Heart left ventricle (tissue), 13 donors: ENCODE measurements at regions not wholly inside any gene's neighbourhood (a gene's known extent, or its start where the extent isn't known, plus 50 kb on each side); places are given as distances from the start of the nearest gene placed in this dataset.

ENCODE experiments used
- POLR2A ChIP-seq, 2 donors: fragments of 450-650 bp; IDR thresholded peaks; one replicate each; pipeline ENCODE4 v1.6.1; 2017; ENCODE audit warnings: antibody characterized with exemption in 2 of 2, mild to moderate bottlenecking in 2 of 2, moderate library complexity in 2 of 2
- TF ChIP-seq, protein P1 (sequence below), 12 donors: fragments of 200-600 bp; sonication (generic) in 4 of 12; IDR thresholded peaks; one replicate each; pipeline versions ENCODE4 v1.5.0 to v1.8.0; 2018 to 2022; ENCODE audit warnings: antibody characterized with exemption in 12 of 12, mild to moderate bottlenecking in 5 of 12
- donor health status: ischemic (EF 13 %, LVEDD 7.1; RV severe dilation, severe dysfunction).
- donor health status: DM: no; HTN: yes; CAD: no.
- donor health status: DM: no; HTN: no; CAD: no.
- donor health status: ischemic (EF 25% LVEDD 6.9; RV normal size, moderate dysfunction).
- donor health status: ischemic (EF 25% LVEDD 5.7; RV mildly dilated, moderate dysfunction).
- donor health status: ischemic (EF 35%, LVEDD 5.7; RV mildly dilated, moderate dysfunction).
- donor health status: nonischemic (EF 11% LVEDD 7.7; RV severe dilation, severe dysfunction).
- donor health status: DM: yes; HTN: yes; CAD: no.
- donor health status: PGD.
- donor health status: ischemic (EF 29% LVEDD 5.4; RV normal size, mild dysfunction).
- donor health status: nonischemic (EF 23%, LVEDD 6.1; RV moderate dilation, normal function).

DNA sequence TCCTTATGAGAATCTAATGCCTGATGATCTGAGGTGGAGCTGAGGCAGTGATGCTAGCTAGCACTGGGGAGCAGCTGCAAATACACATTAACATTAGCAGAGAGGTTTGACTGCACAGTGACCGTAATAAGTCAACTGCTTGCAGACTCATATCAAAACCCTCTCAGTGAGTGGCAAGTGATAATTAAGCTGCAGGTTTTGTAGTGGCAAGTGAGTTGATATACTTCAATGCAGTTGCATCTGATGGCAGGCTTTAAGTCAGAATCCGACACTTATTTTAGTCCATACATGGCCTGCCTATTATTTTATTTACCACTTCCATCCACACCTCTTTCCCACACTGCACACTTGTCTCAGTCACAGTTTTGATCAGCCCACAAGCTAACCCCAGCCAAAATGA lies 209.2 kb upstream of the IRS2 start:
- TF ChIP-seq, protein P1, sequence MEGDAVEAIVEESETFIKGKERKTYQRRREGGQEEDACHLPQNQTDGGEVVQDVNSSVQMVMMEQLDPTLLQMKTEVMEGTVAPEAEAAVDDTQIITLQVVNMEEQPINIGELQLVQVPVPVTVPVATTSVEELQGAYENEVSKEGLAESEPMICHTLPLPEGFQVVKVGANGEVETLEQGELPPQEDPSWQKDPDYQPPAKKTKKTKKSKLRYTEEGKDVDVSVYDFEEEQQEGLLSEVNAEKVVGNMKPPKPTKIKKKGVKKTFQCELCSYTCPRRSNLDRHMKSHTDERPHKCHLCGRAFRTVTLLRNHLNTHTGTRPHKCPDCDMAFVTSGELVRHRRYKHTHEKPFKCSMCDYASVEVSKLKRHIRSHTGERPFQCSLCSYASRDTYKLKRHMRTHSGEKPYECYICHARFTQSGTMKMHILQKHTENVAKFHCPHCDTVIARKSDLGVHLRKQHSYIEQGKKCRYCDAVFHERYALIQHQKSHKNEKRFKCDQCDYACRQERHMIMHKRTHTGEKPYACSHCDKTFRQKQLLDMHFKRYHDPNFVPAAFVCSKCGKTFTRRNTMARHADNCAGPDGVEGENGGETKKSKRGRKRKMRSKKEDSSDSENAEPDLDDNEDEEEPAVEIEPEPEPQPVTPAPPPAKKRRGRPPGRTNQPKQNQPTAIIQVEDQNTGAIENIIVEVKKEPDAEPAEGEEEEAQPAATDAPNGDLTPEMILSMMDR (IDR thresholded peaks at IDR 0.05), result no peak
- TF ChIP-seq POLR2A (IDR thresholded peaks at IDR 0.05), result no peak
